Parathyroid adenoma (tissue), 2 donors: ENCODE measurements at regions not wholly inside any gene's neighbourhood (a gene's known extent, or its start where the extent isn't known, plus 50 kb on each side); places are given as distances from the start of the nearest gene placed in this dataset.

Source experiments
- H2AFZ ChIP-seq: fragments of 300-600 bp; sonication (generic); one replicate; pipeline ENCODE4 v1.7.0; 2017; ENCODE audit warnings: antibody characterized with exemption, mild to moderate bottlenecking
- H3K27ac ChIP-seq: fragments of 300-600 bp; sonication (generic); one replicate; pipeline ENCODE4 v1.7.0; 2017
- H3K27me3 ChIP-seq: fragments of 300-600 bp; sonication (generic); one replicate; pipeline ENCODE4 v1.7.0; 2017; ENCODE audit warnings: low read length; ENCODE audit not compliant: control insufficient read depth, insufficient read depth
- H3K36me3 ChIP-seq: fragments of 300-600 bp; sonication (generic); one replicate; pipeline ENCODE4 v1.7.0; 2017; ENCODE audit warnings: low read length; ENCODE audit not compliant: control insufficient read depth, insufficient read depth
- H3K4me1 ChIP-seq: fragments of 300-600 bp; sonication (generic); one replicate; pipeline ENCODE4 v1.7.0; 2017; ENCODE audit warnings: control low read depth
- H3K4me2 ChIP-seq: fragments of 300-600 bp; sonication (generic); one replicate; pipeline ENCODE4 v1.7.0; 2017; ENCODE audit warnings: low read length
- H3K4me3 ChIP-seq: fragments of 300-600 bp; sonication (generic); one replicate; pipeline ENCODE4 v1.7.0; 2017; ENCODE audit warnings: low read depth, low read length
- H3K79me2 ChIP-seq: fragments of 300-600 bp; sonication (generic); one replicate; pipeline ENCODE4 v1.7.0; 2017; ENCODE audit warnings: control low read depth
- H3K9ac ChIP-seq: fragments of 300-600 bp; sonication (generic); one replicate; pipeline ENCODE4 v1.7.0; 2017; ENCODE audit warnings: mild to moderate bottlenecking
- H3K9me3 ChIP-seq: fragments of 300-600 bp; sonication (generic); one replicate; pipeline ENCODE4 v1.7.0; 2017; ENCODE audit warnings: low read length; ENCODE audit not compliant: control insufficient read depth
- TF ChIP-seq, protein P1 (sequence below): fragments of 300-600 bp; sonication (generic); IDR thresholded peaks from one replicate; pipeline ENCODE4 v1.7.0; 2017; ENCODE audit warnings: antibody characterized with exemption, mild to moderate bottlenecking
- donor health status: primary hyperparathyroidism.

DNA sequence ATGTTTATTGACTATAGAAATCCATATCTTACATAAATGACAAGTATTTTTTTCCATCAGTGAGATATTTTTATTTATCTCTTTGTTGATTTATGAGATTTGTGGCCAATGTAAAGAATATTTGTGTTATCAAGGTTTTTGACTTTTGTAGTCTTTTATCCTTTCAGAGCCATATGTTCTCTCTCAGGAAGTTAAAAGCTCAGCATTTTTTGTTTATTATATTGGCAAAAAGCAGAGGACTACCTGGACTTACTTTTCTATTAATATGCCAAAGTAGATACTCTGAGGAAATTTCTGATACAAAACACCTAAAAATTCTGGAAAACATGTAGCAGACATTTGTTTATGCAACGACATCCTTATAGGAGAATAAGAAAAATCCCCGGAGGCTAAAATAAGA is 490.3 kb downstream of the SLC6A15 start:
- TF ChIP-seq, protein P1, sequence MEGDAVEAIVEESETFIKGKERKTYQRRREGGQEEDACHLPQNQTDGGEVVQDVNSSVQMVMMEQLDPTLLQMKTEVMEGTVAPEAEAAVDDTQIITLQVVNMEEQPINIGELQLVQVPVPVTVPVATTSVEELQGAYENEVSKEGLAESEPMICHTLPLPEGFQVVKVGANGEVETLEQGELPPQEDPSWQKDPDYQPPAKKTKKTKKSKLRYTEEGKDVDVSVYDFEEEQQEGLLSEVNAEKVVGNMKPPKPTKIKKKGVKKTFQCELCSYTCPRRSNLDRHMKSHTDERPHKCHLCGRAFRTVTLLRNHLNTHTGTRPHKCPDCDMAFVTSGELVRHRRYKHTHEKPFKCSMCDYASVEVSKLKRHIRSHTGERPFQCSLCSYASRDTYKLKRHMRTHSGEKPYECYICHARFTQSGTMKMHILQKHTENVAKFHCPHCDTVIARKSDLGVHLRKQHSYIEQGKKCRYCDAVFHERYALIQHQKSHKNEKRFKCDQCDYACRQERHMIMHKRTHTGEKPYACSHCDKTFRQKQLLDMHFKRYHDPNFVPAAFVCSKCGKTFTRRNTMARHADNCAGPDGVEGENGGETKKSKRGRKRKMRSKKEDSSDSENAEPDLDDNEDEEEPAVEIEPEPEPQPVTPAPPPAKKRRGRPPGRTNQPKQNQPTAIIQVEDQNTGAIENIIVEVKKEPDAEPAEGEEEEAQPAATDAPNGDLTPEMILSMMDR, result no peak

DNA sequence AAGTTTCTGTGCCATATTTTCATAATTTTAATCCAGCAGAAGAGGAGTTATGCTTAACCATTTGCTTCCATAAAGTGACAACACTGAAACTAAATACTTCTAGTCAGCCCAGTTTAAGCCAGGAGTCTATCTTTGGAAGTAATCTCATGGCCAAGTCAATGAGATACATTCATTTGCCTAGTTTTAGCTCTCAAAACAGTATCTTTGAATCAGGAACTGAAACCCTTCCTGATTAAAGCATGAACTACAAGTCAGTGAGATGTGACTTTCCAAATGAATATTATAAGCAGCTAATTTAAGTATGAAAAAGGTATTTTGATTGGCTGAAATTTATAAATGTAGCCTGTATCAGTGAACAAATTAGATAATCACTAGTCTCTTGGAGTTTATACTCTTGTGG is 491.5 kb downstream of the SLC6A15 start:
- Histone ChIP-seq H3K27me3 (no peaks in the 10 kb centered on the region), H3K4me3 (no peak overlapping the region), H3K79me2 (no peaks in the 10 kb centered on the region), H3K27ac (no peak overlapping the region), H3K9ac (no peak overlapping the region), H3K9me3 (no peaks in the 10 kb centered on the region), H3K36me3 (no peaks in the 10 kb centered on the region), H3K4me1 (no peaks in the 10 kb centered on the region), H2AFZ (no peak overlapping the region), H3K4me2 (no peak overlapping the region)
- TF ChIP-seq, protein P1, result no peak

More for the DNA sequence above, 490.3 kb downstream of the SLC6A15 start:
- Histone ChIP-seq H3K9me3 (no peaks in the 10 kb centered on the region), H3K27ac (no peak overlapping the region), H3K9ac (no peak overlapping the region), H3K4me1 (no peaks in the 10 kb centered on the region), H2AFZ (no peak overlapping the region), H3K27me3 (no peaks in the 10 kb centered on the region), H3K4me2 (no peak overlapping the region), H3K79me2 (no peaks in the 10 kb centered on the region), H3K36me3 (no peaks in the 10 kb centered on the region), H3K4me3 (no peak overlapping the region)

DNA sequence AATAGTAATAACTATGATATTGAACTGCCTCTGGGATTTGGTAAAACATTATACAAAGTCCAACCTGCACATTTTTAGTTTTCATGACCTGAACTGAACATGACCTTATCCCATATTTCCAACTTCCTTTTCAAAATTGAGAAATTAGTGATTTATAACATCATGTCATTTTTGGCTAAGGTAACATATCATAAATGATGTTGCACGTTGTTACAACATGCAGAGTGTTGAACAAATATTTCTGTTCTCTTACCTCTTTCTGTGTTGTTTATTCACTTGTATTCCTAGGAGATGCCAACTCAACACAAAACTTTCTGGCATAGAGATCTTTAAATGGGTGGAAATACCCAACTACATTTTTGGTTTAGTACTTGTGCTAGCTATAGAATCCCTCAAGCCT is 496.0 kb downstream of the SLC6A15 start:
- no peak overlapping the region for H3K9ac ChIP-seq
- TF ChIP-seq, protein P1, result no peak
- H3K4me2 ChIP-seq, result no peak overlapping the region
- no peaks in the 10 kb centered on the region for H3K79me2 ChIP-seq
- no peaks in the 10 kb centered on the region for H3K9me3 ChIP-seq
- H3K27ac ChIP-seq, result no peak overlapping the region
- H3K36me3 ChIP-seq, result no peaks in the 10 kb centered on the region
- H3K4me1 ChIP-seq, result no peaks in the 10 kb centered on the region
- H3K4me3 ChIP-seq, result no peak overlapping the region
- H3K27me3 ChIP-seq, result no peaks in the 10 kb centered on the region
- H2AFZ ChIP-seq, result no peak overlapping the region

DNA sequence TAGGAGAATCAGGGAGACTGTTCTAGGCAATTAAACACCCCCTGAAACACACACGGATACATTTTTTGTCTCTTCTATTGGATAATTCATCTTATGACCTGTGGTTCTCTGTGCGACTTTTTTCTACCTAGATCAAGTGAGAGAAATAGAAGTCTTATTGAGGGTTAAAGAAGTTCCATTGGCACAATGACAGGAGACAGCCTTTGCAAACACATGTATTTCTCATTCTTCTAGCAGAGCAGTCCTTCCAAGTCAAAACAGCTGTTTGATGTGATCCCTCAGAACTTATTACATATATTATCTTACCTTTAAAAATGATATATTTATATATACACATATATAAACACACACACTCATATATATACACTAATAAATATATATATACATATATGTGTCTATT is 496.7 kb downstream of the SLC6A15 start:
- Histone ChIP-seq H3K9ac (no peak overlapping the region), H3K4me2 (no peak overlapping the region), H3K4me1 (no peaks in the 10 kb centered on the region), H3K27me3 (no peaks in the 10 kb centered on the region), H3K4me3 (no peak overlapping the region), H3K9me3 (no peaks in the 10 kb centered on the region), H2AFZ (no peak overlapping the region), H3K27ac (no peak overlapping the region), H3K36me3 (no peaks in the 10 kb centered on the region), H3K79me2 (no peaks in the 10 kb centered on the region)
- TF ChIP-seq, protein P1, result no peak

DNA sequence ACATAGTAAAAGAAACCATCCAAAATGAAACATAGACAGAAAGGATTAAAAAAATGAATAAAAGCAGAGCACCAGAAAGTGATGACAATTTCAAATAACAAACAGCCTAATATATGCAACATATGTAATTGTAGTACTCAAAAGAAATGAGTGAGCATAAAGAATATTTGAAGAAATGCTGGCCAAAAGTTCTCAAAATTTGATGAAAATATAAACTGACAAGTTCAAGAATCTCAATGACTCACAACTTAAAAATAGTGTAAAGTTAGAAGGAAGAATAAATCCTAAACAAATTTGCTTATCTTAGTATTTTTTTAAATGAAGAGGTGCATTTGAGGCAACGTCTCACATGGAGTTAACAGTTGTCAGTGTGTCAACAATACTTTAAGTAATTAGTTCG is 498.9 kb downstream of the SLC6A15 start:
- no peak overlapping the region for H3K4me2 ChIP-seq
- H3K79me2 ChIP-seq, result no peaks in the 10 kb centered on the region
- H2AFZ ChIP-seq, result no peak overlapping the region
- H3K4me1 ChIP-seq, result no peaks in the 10 kb centered on the region
- H3K4me3 ChIP-seq, result no peak overlapping the region
- TF ChIP-seq, protein P1, result no peak
- no peaks in the 10 kb centered on the region for H3K27me3 ChIP-seq
- no peak overlapping the region for H3K27ac ChIP-seq
- H3K36me3 ChIP-seq, result no peaks in the 10 kb centered on the region
- H3K9me3 ChIP-seq, result no peaks in the 10 kb centered on the region
- no peak overlapping the region for H3K9ac ChIP-seq
